Erythroblast (primary cell): ENCODE measurements at regions not wholly inside any gene's neighbourhood (a gene's known extent, or its start where the extent isn't known, plus 50 kb on each side); places are given as distances from the start of the nearest gene placed in this dataset.
"Not testable (repeated sequence)": the region's sequence is repeated elsewhere in the genome, so short reads cannot be mapped to it uniquely, and the experiment has no call there.

Source experiments
- GATA1 ChIP-seq: IDR thresholded peaks from 2 replicates; pipeline ENCODE4 v1.6.1; 2011; ENCODE audit warnings: low read depth, mild to moderate bottlenecking, control low read depth, low read length, moderate library complexity
- POLR2A ChIP-seq: IDR thresholded peaks from 2 replicates; pipeline ENCODE4 v1.6.1; 2011; ENCODE audit warnings: mild to moderate bottlenecking, low read length

DNA sequence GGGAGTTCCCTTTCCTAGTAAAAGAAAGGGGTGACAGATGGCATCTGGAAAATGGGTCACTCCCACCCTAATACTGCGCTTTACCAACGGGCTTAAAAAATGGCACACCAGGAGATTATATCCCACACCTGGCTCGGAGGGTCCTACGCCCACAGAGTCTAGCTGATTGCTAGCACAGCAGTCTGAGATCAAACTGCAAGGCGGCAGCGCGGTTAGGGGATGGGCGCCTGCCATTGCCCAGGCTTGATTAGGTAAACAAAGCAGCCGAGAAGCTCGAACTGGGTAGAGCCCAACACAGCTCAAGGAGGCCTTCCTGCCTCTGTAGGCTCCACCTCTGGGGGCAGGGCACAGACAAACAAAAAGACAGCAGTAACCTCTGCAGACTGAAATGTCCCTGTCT lies 1097.8 kb upstream of the CNTN5 start:
- TF ChIP-seq POLR2A, GATA1: not testable (repeated sequence)
